Transverse colon (tissue), 4 donors: ENCODE measurements at regions not wholly inside any gene's neighbourhood (a gene's known extent, or its start where the extent isn't known, plus 50 kb on each side); places are given as distances from the start of the nearest gene placed in this dataset.

Experiments used
- CTCF ChIP-seq, 5 experiments: fragments of 200-600 bp in 3 of 5; fragments of 450-650 bp in 2 of 5; sonication (generic) in 3 of 5; IDR thresholded peaks; 1 replicate in 2 of 5; 2 replicates in 3 of 5; pipeline ENCODE4 v1.5.1; 2016 to 2017; ENCODE audit warnings: antibody characterized with exemption in 5 of 5, inconsistent platforms in 3 of 5, mild to moderate bottlenecking in 2 of 5, moderate library complexity in 1 of 5
- EP300 ChIP-seq: sonication (generic); formaldehyde crosslinking; IDR thresholded peaks from one replicate; pipeline ENCODE4 v1.6.1; 2017; ENCODE audit warnings: antibody characterized with exemption, low read depth
- POLR2A ChIP-seq: fragments of 450-650 bp; IDR thresholded peaks from one replicate; pipeline ENCODE4 v1.6.1; 2016; ENCODE audit warnings: antibody characterized with exemption, mild to moderate bottlenecking, moderate library complexity
- POLR2AphosphoS5 ChIP-seq, 3 donors: sonication (generic); formaldehyde crosslinking; IDR thresholded peaks; one replicate each; pipeline ENCODE4 v1.6.1; 2016; ENCODE audit warnings: antibody characterized with exemption in 3 of 3

DNA sequence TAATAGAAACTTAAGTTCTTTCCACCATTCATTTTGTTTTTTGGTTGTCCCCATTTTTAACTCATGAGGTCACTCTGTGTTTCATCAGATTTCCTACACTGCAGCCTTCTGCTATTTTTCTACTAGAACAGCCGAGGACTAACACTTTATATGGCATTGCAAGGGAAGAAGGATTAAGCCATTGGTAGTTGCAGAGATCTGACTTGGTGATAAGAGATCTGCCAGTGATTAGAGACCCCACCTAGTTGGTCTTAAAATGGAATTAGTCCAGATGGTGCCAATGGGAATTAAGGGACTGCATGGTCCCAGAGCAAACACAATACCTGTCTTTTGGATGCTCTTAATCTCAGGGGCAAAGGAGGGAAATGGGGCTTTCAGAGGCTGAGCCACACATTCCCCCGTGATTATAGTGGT, 125.5 kb upstream of the TMEM170B start:
- TF ChIP-seq CTCF (IDR thresholded peaks at IDR 0.05) (no peak), POLR2AphosphoS5 (IDR thresholded peaks at IDR 0.05) (no peak), POLR2A (no peak), EP300 (no peak)
